GM23338 (cell line): ENCODE measurements at regions not wholly inside any gene's neighbourhood (a gene's known extent, or its start where the extent isn't known, plus 50 kb on each side); places are given as distances from the start of the nearest gene placed in this dataset.
"Not testable (repeated sequence)": the region's sequence is repeated elsewhere in the genome, so short reads cannot be mapped to it uniquely, and the experiment has no call there.

ENCODE experiments used
- CREB1 ChIP-seq: fragments of 250-450 bp; sonication (Bioruptor Pico); IDR thresholded peaks from 2 replicates; pipeline ENCODE4 v1.5.0; 2020; ENCODE audit warnings: low read depth, mild to moderate bottlenecking, moderate library complexity
- EZH2 ChIP-seq: fragments of 200-600 bp; sonication (generic); IDR thresholded peaks from one replicate; pipeline ENCODE4 v1.8.0; 2017; ENCODE audit warnings: antibody characterized with exemption, mild to moderate bottlenecking, low read depth; ENCODE audit not compliant: unreplicated experiment
- EZH2phosphoT487 ChIP-seq: fragments of 200-600 bp; sonication (generic); IDR thresholded peaks from one replicate; pipeline ENCODE4 v1.8.1; 2018; ENCODE audit warnings: antibody characterized with exemption; ENCODE audit not compliant: unreplicated experiment
- JUNB ChIP-seq: IDR thresholded peaks from one replicate; pipeline ENCODE4 v1.6.1; 2016; ENCODE audit warnings: antibody characterized with exemption; ENCODE audit not compliant: unreplicated experiment
- POLR2AphosphoS5 ChIP-seq: IDR thresholded peaks from 2 replicates; pipeline ENCODE4 v1.6.1; 2016; ENCODE audit warnings: antibody characterized with exemption, low read depth
- STAT1 ChIP-seq: IDR thresholded peaks from one replicate; pipeline ENCODE4 v1.6.1; 2016; ENCODE audit warnings: antibody characterized with exemption; ENCODE audit not compliant: unreplicated experiment
- ZNF114 ChIP-seq: fragments of 250-450 bp; sonication (Bioruptor Pico); IDR thresholded peaks from 2 replicates; pipeline ENCODE4 v1.5.0; 2020; ENCODE audit warnings: mild to moderate bottlenecking, moderate library complexity
- TF ChIP-seq, protein P1 (sequence below), 2 experiments: fragments of 200-600 bp in 1 of 2; sonication (generic) in 1 of 2; conservative IDR thresholded peaks; 2 replicates each; pipeline versions ENCODE4 v1.5.1 to v1.6.1; 2016 to 2017; ENCODE audit warnings: antibody characterized with exemption in 2 of 2, low read depth in 2 of 2, mild to moderate bottlenecking in 2 of 2, moderate library complexity in 1 of 2
- TF ChIP-seq, protein P2 (sequence below): IDR thresholded peaks from one replicate; pipeline ENCODE4 v1.6.1; 2018; ENCODE audit warnings: antibody characterized with exemption; ENCODE audit not compliant: unreplicated experiment
- TF ChIP-seq, protein P3 (sequence below): IDR thresholded peaks from 2 replicates; pipeline ENCODE4 v1.6.1; 2016; ENCODE audit warnings: antibody characterized with exemption

DNA sequence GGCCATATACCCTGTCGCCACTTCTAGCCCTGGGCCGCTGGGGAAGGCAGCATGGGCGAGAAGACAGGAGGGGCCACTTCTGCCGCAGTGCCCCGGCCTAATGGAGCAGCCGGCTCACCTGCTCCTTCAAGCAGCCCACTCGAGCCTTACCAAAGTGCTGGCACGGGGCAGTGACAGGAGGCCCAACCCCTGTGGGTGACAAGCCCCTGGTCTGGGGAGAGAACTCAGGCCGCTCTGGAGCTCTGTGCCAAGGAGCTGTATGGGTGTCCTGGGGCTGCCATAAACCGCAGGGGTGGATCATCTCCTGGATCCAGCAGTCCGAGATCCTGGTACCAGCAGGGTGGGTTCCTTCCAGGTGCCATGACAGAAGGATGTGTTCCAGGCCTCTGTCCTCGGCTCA is 3029.0 kb upstream of the TEKT4 start:
- TF ChIP-seq, protein P1, sequence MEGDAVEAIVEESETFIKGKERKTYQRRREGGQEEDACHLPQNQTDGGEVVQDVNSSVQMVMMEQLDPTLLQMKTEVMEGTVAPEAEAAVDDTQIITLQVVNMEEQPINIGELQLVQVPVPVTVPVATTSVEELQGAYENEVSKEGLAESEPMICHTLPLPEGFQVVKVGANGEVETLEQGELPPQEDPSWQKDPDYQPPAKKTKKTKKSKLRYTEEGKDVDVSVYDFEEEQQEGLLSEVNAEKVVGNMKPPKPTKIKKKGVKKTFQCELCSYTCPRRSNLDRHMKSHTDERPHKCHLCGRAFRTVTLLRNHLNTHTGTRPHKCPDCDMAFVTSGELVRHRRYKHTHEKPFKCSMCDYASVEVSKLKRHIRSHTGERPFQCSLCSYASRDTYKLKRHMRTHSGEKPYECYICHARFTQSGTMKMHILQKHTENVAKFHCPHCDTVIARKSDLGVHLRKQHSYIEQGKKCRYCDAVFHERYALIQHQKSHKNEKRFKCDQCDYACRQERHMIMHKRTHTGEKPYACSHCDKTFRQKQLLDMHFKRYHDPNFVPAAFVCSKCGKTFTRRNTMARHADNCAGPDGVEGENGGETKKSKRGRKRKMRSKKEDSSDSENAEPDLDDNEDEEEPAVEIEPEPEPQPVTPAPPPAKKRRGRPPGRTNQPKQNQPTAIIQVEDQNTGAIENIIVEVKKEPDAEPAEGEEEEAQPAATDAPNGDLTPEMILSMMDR (conservative IDR thresholded peaks at IDR 0.05; ENCODE audit: low read depth in 2 of 2), result not testable (repeated sequence)
- not testable (repeated sequence) for TF ChIP-seq POLR2AphosphoS5; EZH2; EZH2phosphoT487; STAT1; ZNF114; CREB1 (CRISPR knock-in tag); JUNB
- TF ChIP-seq, protein P2, sequence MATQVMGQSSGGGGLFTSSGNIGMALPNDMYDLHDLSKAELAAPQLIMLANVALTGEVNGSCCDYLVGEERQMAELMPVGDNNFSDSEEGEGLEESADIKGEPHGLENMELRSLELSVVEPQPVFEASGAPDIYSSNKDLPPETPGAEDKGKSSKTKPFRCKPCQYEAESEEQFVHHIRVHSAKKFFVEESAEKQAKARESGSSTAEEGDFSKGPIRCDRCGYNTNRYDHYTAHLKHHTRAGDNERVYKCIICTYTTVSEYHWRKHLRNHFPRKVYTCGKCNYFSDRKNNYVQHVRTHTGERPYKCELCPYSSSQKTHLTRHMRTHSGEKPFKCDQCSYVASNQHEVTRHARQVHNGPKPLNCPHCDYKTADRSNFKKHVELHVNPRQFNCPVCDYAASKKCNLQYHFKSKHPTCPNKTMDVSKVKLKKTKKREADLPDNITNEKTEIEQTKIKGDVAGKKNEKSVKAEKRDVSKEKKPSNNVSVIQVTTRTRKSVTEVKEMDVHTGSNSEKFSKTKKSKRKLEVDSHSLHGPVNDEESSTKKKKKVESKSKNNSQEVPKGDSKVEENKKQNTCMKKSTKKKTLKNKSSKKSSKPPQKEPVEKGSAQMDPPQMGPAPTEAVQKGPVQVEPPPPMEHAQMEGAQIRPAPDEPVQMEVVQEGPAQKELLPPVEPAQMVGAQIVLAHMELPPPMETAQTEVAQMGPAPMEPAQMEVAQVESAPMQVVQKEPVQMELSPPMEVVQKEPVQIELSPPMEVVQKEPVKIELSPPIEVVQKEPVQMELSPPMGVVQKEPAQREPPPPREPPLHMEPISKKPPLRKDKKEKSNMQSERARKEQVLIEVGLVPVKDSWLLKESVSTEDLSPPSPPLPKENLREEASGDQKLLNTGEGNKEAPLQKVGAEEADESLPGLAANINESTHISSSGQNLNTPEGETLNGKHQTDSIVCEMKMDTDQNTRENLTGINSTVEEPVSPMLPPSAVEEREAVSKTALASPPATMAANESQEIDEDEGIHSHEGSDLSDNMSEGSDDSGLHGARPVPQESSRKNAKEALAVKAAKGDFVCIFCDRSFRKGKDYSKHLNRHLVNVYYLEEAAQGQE, result not testable (repeated sequence)
- TF ChIP-seq, protein P3, sequence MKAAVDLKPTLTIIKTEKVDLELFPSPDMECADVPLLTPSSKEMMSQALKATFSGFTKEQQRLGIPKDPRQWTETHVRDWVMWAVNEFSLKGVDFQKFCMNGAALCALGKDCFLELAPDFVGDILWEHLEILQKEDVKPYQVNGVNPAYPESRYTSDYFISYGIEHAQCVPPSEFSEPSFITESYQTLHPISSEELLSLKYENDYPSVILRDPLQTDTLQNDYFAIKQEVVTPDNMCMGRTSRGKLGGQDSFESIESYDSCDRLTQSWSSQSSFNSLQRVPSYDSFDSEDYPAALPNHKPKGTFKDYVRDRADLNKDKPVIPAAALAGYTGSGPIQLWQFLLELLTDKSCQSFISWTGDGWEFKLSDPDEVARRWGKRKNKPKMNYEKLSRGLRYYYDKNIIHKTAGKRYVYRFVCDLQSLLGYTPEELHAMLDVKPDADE, result not testable (repeated sequence)
